OCI-LY3 (cell line): ENCODE measurements at regions not wholly inside any gene's neighbourhood (a gene's known extent, or its start where the extent isn't known, plus 50 kb on each side); places are given as distances from the start of the nearest gene placed in this dataset.

Experiments used
- CTCF ChIP-seq: fragments of 200-600, 300-600 bp; sonication (generic); IDR thresholded peaks from 2 replicates; pipeline ENCODE4 v1.5.1; 2014; ENCODE audit warnings: antibody characterized with exemption, low read length, low read depth
- EZH2phosphoT487 ChIP-seq: fragments of 200-600 bp; shearing (Covaris generic); IDR thresholded peaks from 2 replicates; pipeline ENCODE4 v1.6.1; 2018; ENCODE audit warnings: antibody characterized with exemption, mixed run types, low read depth

- TF ChIP-seq CTCF: no peak
- no peak for TF ChIP-seq EZH2phosphoT487
Observed at GRCh38 chr1:83637586-83637985, 361.3 kb downstream of the TTLL7 start.
